SK-N-SH (cell line): ENCODE measurements at regions not wholly inside any gene's neighbourhood (a gene's known extent, or its start where the extent isn't known, plus 50 kb on each side); places are given as distances from the start of the nearest gene placed in this dataset.

Experiments
- CTCF ChIA-PET: fragments of 300-600, 350-600 bp; formaldehyde crosslinking; extraction: SDS; loops from one replicate; lab custom pipeline; 2021; lab: Yijun Ruan, JAX
- POLR2A ChIA-PET: fragments of 350-600 bp; sonication (Branson Sonifier 250); formaldehyde crosslinking; extraction: SDS; loops from one replicate; lab custom pipeline; 2020; ENCODE audit warnings: antibody characterized with exemption, inconsistent platforms; lab: Yijun Ruan, JAX
- DNase-seq: peaks from one replicate; pipeline ENCODE4 v3.0.0; 2012
- H2AFZ ChIP-seq: fragments of 200-600 bp; sonication (generic); 2 replicates; pipeline ENCODE4 v1.8.1; 2016; ENCODE audit warnings: antibody characterized with exemption, mild to moderate bottlenecking, low read depth
- H3F3A ChIP-seq: fragments of 200-600 bp; sonication (generic); replicated peaks from 2 replicates; pipeline ENCODE3; 2016; ENCODE audit warnings: antibody characterized with exemption, mild to moderate bottlenecking; ENCODE audit not compliant: insufficient read depth
- H3K27ac ChIP-seq, 2 experiments: fragments of 200-500 bp in 1 of 2; fragments of 200-600 bp in 1 of 2; sonication (Bioruptor generic) in 1 of 2; sonication (generic), shearing (Covaris generic) in 1 of 2; 2 replicates each; pipeline versions ENCODE4 v1.5.1 to v1.6.1; 2014 to 2016; ENCODE audit warnings: low read depth in 2 of 2, inconsistent platforms in 1 of 2, low read length in 1 of 2, mild to moderate bottlenecking in 1 of 2, mixed read lengths in 1 of 2
- H3K27me3 ChIP-seq: fragments of 200-600 bp; sonication (generic), shearing (Covaris generic); 2 replicates; pipeline ENCODE4 v1.6.1; 2016; ENCODE audit warnings: mixed run types; ENCODE audit not compliant: insufficient read depth
- H3K36me3 ChIP-seq, 2 experiments: fragments of 200-500 bp in 1 of 2; fragments of 200-600 bp in 1 of 2; sonication (Bioruptor generic) in 1 of 2; sonication (generic) in 1 of 2; replicated peaks in 1 of 2; 2 replicates each; pipeline versions ENCODE3 to v1.5.1; 2014 to 2016; ENCODE audit warnings: low read length in 1 of 2, mild to moderate bottlenecking in 1 of 2; ENCODE audit not compliant: insufficient read depth in 2 of 2, control insufficient read depth in 1 of 2
- H3K4me1 ChIP-seq, 2 experiments: fragments of 200-500 bp in 1 of 2; fragments of 200-600 bp in 1 of 2; sonication (Bioruptor generic) in 1 of 2; sonication (generic), shearing (Covaris generic) in 1 of 2; 2 replicates each; pipeline versions ENCODE4 v1.5.1 to v1.6.1; 2014 to 2016; ENCODE audit warnings: low read depth in 1 of 2, low read length in 1 of 2, mixed run types in 1 of 2; ENCODE audit not compliant: insufficient read depth in 2 of 2, control insufficient read depth in 1 of 2
- H3K4me2 ChIP-seq: fragments of 200-600 bp; sonication (generic), shearing (Covaris generic); 2 replicates; pipeline ENCODE4 v1.6.1; 2017; ENCODE audit warnings: mixed run types
- H3K4me3 ChIP-seq, 2 experiments: fragments of 200-500 bp in 1 of 2; fragments of 200-600 bp in 1 of 2; sonication (Bioruptor generic) in 1 of 2; sonication (generic), shearing (Covaris generic) in 1 of 2; 2 replicates each; pipeline versions ENCODE4 v1.5.1 to v1.8.1; 2014 to 2016; ENCODE audit warnings: low read depth in 2 of 2, inconsistent platforms in 1 of 2, low read length in 1 of 2, mild to moderate bottlenecking in 1 of 2, mixed read lengths in 1 of 2, moderate library complexity in 1 of 2
- H3K79me2 ChIP-seq: fragments of 200-600 bp; sonication (generic); 2 replicates; pipeline ENCODE4 v1.8.1; 2017; ENCODE audit warnings: mild to moderate bottlenecking; ENCODE audit not compliant: insufficient read depth
- H3K9ac ChIP-seq: fragments of 200-600 bp; sonication (generic); 2 replicates; pipeline ENCODE4 v1.6.1; 2017; ENCODE audit warnings: mixed run types
- H3K9me2 ChIP-seq: fragments of 200-600 bp; sonication (generic); 2 replicates; pipeline ENCODE4 v1.6.1; 2017; ENCODE audit warnings: mixed run types
- H3K9me3 ChIP-seq: fragments of 200-600 bp; sonication (generic); 2 replicates; pipeline ENCODE4 v1.6.1; 2017; ENCODE audit warnings: mixed run types, mild to moderate bottlenecking, moderate library complexity
- H4K20me1 ChIP-seq: fragments of 200-600 bp; sonication (generic); 2 replicates; pipeline ENCODE4 v1.6.1; 2017; ENCODE audit warnings: mild to moderate bottlenecking, mixed run types; ENCODE audit not compliant: insufficient read depth
- FOXM1 ChIP-seq: IDR thresholded peaks from 2 replicates; pipeline ENCODE4 v1.4.0; 2012; ENCODE audit warnings: low read depth, mild to moderate bottlenecking
- GABPA ChIP-seq: IDR thresholded peaks from 2 replicates; pipeline ENCODE4 v1.4.0; 2012; ENCODE audit warnings: low read depth, mild to moderate bottlenecking
- GATA2 ChIP-seq: sonication (generic); formaldehyde crosslinking; IDR thresholded peaks from 2 replicates; pipeline ENCODE4 v1.5.0; 2020; ENCODE audit warnings: mild to moderate bottlenecking, missing genetic modification reagents
- JUND ChIP-seq: IDR thresholded peaks from 2 replicates; pipeline ENCODE4 v1.4.0; 2012
- MXI1 ChIP-seq: IDR thresholded peaks from 2 replicates; pipeline ENCODE4 v1.6.1; 2012; ENCODE audit warnings: mild to moderate bottlenecking, low read depth, low read length, improper control_type of control experiment
- POLR2AphosphoS5 ChIP-seq: IDR thresholded peaks from 2 replicates; pipeline ENCODE4 v1.6.1; 2012; ENCODE audit warnings: low read depth, low read length
- RAD21 ChIP-seq: IDR thresholded peaks from 2 replicates; pipeline ENCODE4 v1.6.1; 2012; ENCODE audit warnings: mild to moderate bottlenecking, low read length
- RCOR1 ChIP-seq: fragments of 150-350 bp; IDR thresholded peaks from 2 replicates; pipeline ENCODE4 v1.6.1; 2017; ENCODE audit warnings: antibody characterized with exemption, low read length
- RFX5 ChIP-seq: IDR thresholded peaks from 2 replicates; pipeline ENCODE4 v1.6.1; 2012; ENCODE audit warnings: mild to moderate bottlenecking, improper control_type of control experiment, low read length
- SIN3A ChIP-seq: IDR thresholded peaks from 2 replicates; pipeline ENCODE4 v1.6.1; 2012; ENCODE audit warnings: low read depth, mild to moderate bottlenecking, low read length, moderate library complexity, borderline replicate concordance
- SMC3 ChIP-seq: IDR thresholded peaks from 2 replicates; pipeline ENCODE4 v1.6.1; 2012; ENCODE audit warnings: low read depth, low read length, improper control_type of control experiment
- TAF1 ChIP-seq: IDR thresholded peaks from 2 replicates; pipeline ENCODE4 v1.6.1; 2012; ENCODE audit warnings: low read depth, mild to moderate bottlenecking, low read length, moderate library complexity, borderline replicate concordance
- TCF12 ChIP-seq: IDR thresholded peaks from 2 replicates; pipeline ENCODE4 v1.4.0; 2012
- TEAD4 ChIP-seq: IDR thresholded peaks from 2 replicates; pipeline ENCODE4 v1.4.0; 2012; ENCODE audit warnings: mild to moderate bottlenecking, borderline replicate concordance; ENCODE audit not compliant: insufficient read depth
- YY1 ChIP-seq: IDR thresholded peaks from 2 replicates; pipeline ENCODE4 v1.4.0; 2012; ENCODE audit warnings: low read depth, mild to moderate bottlenecking
- WGBS: methylation state at CpG from one replicate; pipeline ENCODE4 v1.1.6; 2017; ENCODE audit warnings: low lambda C conversion rate; 5-methylcytosine and 5-hydroxymethylcytosine counted together
- TF ChIP-seq, protein P1 (sequence below): IDR thresholded peaks from 2 replicates; pipeline ENCODE4 v1.4.0; 2012; ENCODE audit warnings: low read depth, borderline replicate concordance
- TF ChIP-seq, protein P2 (sequence below): fragments of 150-350 bp; IDR thresholded peaks from 2 replicates; pipeline ENCODE4 v1.6.1; 2016; ENCODE audit warnings: mild to moderate bottlenecking, low read depth, low read length
- TF ChIP-seq, protein P3 (sequence below): IDR thresholded peaks from 2 replicates; pipeline ENCODE4; 2012
- TF ChIP-seq, protein P4 (sequence below): fragments of 150-350 bp; IDR thresholded peaks from 2 replicates; pipeline ENCODE4 v1.6.1; 2017; ENCODE audit warnings: antibody characterized with exemption, low read length, low read depth, borderline replicate concordance

DNA sequence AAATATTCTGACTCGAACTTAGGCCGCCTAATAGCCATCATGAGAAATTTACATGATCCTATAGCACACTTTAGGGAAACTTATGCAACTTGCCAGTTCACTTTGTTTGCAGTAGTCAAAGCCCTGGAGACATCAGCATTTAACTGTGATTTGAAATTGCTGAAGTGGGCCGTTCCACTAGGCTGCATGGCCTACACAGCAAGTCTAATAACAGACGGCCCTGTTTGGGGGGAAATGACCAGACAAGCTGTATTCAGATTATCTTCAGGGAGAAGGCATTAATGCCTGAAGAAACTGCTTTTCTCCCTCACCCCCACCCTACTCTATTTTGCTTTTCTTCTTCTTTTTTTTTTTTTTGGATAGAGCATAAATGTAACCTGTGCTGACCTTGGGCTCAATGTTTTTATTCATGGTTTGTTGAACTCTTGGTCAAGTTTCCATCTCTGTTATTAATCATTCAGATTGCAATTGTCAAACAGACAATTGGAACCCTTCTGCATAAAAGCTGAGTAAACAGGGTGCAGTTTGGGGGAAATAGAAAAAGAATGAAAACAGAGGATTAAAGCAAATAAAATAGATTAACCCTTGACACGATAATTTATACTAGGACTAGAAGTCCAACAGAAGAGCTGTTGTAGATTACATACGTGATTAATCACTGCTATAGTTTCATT lies 1928.2 kb upstream of the WWC1 start:
- H3K4me1 ChIP-seq: no peaks in the 10 kb centered on the region
- H3K4me3 ChIP-seq: no peak overlapping the region
- H3K9me3 ChIP-seq: no peaks in the 10 kb centered on the region
- H3K4me2 ChIP-seq: no peak overlapping the region
- CTCF ChIA-PET: no interaction called here
- POLR2A ChIA-PET: no interaction called here
- H2AFZ ChIP-seq: no peak overlapping the region
- H3K9ac ChIP-seq: no peak overlapping the region
- no peaks in the 10 kb centered on the region for H3K9me2 ChIP-seq
- no peaks in the 10 kb centered on the region for H3F3A ChIP-seq
- no peaks in the 10 kb centered on the region for H3K79me2 ChIP-seq
- no peak overlapping the region for H3K27ac ChIP-seq
- TF ChIP-seq TAF1: no peak
- TF ChIP-seq GATA2: no peak
- TF ChIP-seq, protein P1, sequence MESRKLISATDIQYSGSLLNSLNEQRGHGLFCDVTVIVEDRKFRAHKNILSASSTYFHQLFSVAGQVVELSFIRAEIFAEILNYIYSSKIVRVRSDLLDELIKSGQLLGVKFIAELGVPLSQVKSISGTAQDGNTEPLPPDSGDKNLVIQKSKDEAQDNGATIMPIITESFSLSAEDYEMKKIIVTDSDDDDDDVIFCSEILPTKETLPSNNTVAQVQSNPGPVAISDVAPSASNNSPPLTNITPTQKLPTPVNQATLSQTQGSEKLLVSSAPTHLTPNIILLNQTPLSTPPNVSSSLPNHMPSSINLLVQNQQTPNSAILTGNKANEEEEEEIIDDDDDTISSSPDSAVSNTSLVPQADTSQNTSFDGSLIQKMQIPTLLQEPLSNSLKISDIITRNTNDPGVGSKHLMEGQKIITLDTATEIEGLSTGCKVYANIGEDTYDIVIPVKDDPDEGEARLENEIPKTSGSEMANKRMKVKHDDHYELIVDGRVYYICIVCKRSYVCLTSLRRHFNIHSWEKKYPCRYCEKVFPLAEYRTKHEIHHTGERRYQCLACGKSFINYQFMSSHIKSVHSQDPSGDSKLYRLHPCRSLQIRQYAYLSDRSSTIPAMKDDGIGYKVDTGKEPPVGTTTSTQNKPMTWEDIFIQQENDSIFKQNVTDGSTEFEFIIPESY: no peak
- TF ChIP-seq, protein P2, sequence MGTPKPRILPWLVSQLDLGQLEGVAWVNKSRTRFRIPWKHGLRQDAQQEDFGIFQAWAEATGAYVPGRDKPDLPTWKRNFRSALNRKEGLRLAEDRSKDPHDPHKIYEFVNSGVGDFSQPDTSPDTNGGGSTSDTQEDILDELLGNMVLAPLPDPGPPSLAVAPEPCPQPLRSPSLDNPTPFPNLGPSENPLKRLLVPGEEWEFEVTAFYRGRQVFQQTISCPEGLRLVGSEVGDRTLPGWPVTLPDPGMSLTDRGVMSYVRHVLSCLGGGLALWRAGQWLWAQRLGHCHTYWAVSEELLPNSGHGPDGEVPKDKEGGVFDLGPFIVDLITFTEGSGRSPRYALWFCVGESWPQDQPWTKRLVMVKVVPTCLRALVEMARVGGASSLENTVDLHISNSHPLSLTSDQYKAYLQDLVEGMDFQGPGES: no peak
- no peak for TF ChIP-seq TCF12
- TF ChIP-seq, protein P3, sequence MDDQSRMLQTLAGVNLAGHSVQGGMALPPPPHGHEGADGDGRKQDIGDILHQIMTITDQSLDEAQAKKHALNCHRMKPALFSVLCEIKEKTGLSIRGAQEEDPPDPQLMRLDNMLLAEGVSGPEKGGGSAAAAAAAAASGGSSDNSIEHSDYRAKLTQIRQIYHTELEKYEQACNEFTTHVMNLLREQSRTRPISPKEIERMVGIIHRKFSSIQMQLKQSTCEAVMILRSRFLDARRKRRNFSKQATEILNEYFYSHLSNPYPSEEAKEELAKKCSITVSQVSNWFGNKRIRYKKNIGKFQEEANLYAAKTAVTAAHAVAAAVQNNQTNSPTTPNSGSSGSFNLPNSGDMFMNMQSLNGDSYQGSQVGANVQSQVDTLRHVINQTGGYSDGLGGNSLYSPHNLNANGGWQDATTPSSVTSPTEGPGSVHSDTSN: no peak
- TF ChIP-seq SIN3A: no peak
- TF ChIP-seq MXI1: no peak
- TF ChIP-seq FOXM1: no peak
- no peak for TF ChIP-seq RFX5
- no peak for TF ChIP-seq SMC3
- no peak for TF ChIP-seq POLR2AphosphoS5
- H3K36me3 ChIP-seq: no peaks in the 10 kb centered on the region
- no peaks in the 10 kb centered on the region for H4K20me1 ChIP-seq
- WGBS: 35% methylated on average over 6 of the region's 6 CpGs
- H3K27me3 ChIP-seq: no peaks in the 10 kb centered on the region
- no peak for DNase-seq

DNA sequence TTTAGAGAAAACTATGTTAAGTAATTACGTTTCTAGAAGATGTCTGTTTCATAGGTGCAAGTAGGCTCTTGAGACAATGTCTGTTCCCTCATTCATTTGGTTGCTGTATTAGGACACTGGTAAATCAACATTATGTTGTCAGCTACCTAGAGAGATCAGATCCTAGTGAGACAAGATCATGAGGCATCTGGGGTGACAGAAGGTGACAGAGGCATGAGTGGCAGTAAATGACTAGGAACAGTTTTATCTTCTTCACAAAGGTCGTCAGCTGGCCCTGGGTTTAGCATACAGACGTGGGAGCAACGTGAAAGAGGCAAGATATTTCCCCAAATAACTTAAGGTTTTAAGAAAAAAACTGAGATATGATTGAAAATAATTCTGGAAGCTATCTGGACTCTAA lies 1926.3 kb upstream of the WWC1 start:
- Histone ChIP-seq H3K9me3 (no peaks in the 10 kb centered on the region), H3K4me2 (no peak overlapping the region), H3K4me1 (no peaks in the 10 kb centered on the region), H3K4me3 (no peak overlapping the region), H2AFZ (no peak overlapping the region), H3K27ac (no peak overlapping the region), H3K9ac (no peak overlapping the region), H3K36me3 (no peaks in the 10 kb centered on the region), H3K27me3 (no peaks in the 10 kb centered on the region), H4K20me1 (no peaks in the 10 kb centered on the region), H3K9me2 (no peaks in the 10 kb centered on the region), H3K79me2 (no peaks in the 10 kb centered on the region), H3F3A (no peaks in the 10 kb centered on the region)
- no peak for DNase-seq
- TF ChIP-seq TAF1 (no peak), RCOR1 (no peak), MXI1 (no peak), JUND (no peak), FOXM1 (no peak), POLR2AphosphoS5 (no peak), SIN3A (no peak), YY1 (no peak), RAD21 (no peak), GABPA (no peak), TEAD4 (no peak)
- TF ChIP-seq, protein P4, sequence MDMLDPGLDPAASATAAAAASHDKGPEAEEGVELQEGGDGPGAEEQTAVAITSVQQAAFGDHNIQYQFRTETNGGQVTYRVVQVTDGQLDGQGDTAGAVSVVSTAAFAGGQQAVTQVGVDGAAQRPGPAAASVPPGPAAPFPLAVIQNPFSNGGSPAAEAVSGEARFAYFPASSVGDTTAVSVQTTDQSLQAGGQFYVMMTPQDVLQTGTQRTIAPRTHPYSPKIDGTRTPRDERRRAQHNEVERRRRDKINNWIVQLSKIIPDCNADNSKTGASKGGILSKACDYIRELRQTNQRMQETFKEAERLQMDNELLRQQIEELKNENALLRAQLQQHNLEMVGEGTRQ: no peak
- TF ChIP-seq, protein P1: no peak
- TF ChIP-seq, protein P2: no peak
- ChIA-PET CTCF (interaction anchor here (1.2 kb wide), 1 partner anchor 9 kb away, joined by 4 read pairs; no protein-coding TSS in a partner anchor), POLR2A (no interaction called here)
- 9% methylated on average over 4 of the region's 4 CpGs for WGBS
